Ectodermal cell (in vitro differentiated cells): ENCODE measurements at regions not wholly inside any gene's neighbourhood (a gene's known extent, or its start where the extent isn't known, plus 50 kb on each side); places are given as distances from the start of the nearest gene placed in this dataset.
"Not testable (repeated sequence)": the region's sequence is repeated elsewhere in the genome, so short reads cannot be mapped to it uniquely, and the experiment has no call there.

Experiments
- H3K27ac ChIP-seq: 2 replicates; pipeline ENCODE4 v1.7.0; 2013; ENCODE audit warnings: mild to moderate bottlenecking, low read depth, low read length; ENCODE audit not compliant: insufficient read depth, poor library complexity, severe bottlenecking
- H3K27me3 ChIP-seq: 2 replicates; pipeline ENCODE4 v1.7.0; 2013; ENCODE audit warnings: mild to moderate bottlenecking, low read length; ENCODE audit not compliant: insufficient read depth, control insufficient read depth, poor library complexity, severe bottlenecking
- H3K36me3 ChIP-seq: one replicate; pipeline ENCODE4 v1.7.0; 2013; ENCODE audit warnings: low read length; ENCODE audit not compliant: control insufficient read depth, insufficient read depth
- H3K4me1 ChIP-seq: one replicate; pipeline ENCODE4 v1.7.0; 2013; ENCODE audit warnings: low read length; ENCODE audit not compliant: control insufficient read depth, insufficient read depth
- H3K4me3 ChIP-seq: 2 replicates; pipeline ENCODE4 v1.7.0; 2013; ENCODE audit warnings: low read depth, low read length, control low read depth; ENCODE audit not compliant: insufficient read depth
- H3K9me3 ChIP-seq: 2 replicates; pipeline ENCODE4 v1.7.0; 2013; ENCODE audit warnings: mild to moderate bottlenecking, low read length, moderate library complexity; ENCODE audit not compliant: control insufficient read depth
- WGBS, 2 experiments: methylation state at CpG; one replicate each; pipeline ENCODE4 v1.1.7; 2013; ENCODE audit warnings: missing lambda C conversion rate in 2 of 2; 5-methylcytosine and 5-hydroxymethylcytosine counted together

GRCh38 chr2:38243186-38243880 is 133.7 kb downstream of the ATL2 start:
- Histone ChIP-seq H3K9me3 (no peaks in the 10 kb centered on the region), H3K4me3 (no peak overlapping the region), H3K4me1 (peaks cover 5% of the 10 kb centered on the region), H3K36me3 (no peaks in the 10 kb centered on the region), H3K27me3 (no peaks in the 10 kb centered on the region), H3K27ac (no peak overlapping the region)
- WGBS, 2 experiments: 100% methylated on average over 3 of the region's 3 CpGs

GRCh38 chr2:38239452-38239851 is 137.6 kb downstream of the ATL2 start:
- no peaks in the 10 kb centered on the region for H3K9me3 ChIP-seq
- no peak overlapping the region for H3K27ac ChIP-seq
- H3K4me1 ChIP-seq: no peaks in the 10 kb centered on the region
- 96 to 97% methylated on average over 10 of the region's 10 CpGs for WGBS, 2 experiments
- no peaks in the 10 kb centered on the region for H3K27me3 ChIP-seq
- no peaks in the 10 kb centered on the region for H3K36me3 ChIP-seq
- H3K4me3 ChIP-seq: no peak overlapping the region

- H3K4me1 ChIP-seq, H3K36me3 ChIP-seq, H3K27me3 ChIP-seq, H3K4me3 ChIP-seq, H3K27ac ChIP-seq, H3K9me3 ChIP-seq: not testable (repeated sequence)
- WGBS, 2 experiments: 93 to 96% methylated on average over 4 to 5 of the region's 5 CpGs
Observed at GRCh38 chr2:38238705-38239104, 138.4 kb downstream of the ATL2 start.

- Histone ChIP-seq H3K36me3 (no peaks in the 10 kb centered on the region), H3K4me3 (no peak overlapping the region), H3K27me3 (no peaks in the 10 kb centered on the region), H3K9me3 (no peaks in the 10 kb centered on the region), H3K27ac (no peak overlapping the region), H3K4me1 (no peaks in the 10 kb centered on the region)
- 96 to 98% methylated on average over 2 of the region's 2 CpGs for WGBS, 2 experiments
Observed at GRCh38 chr2:38237311-38237710, 139.8 kb downstream of the ATL2 start.

GRCh38 chr2:38233231-38233983 is 143.7 kb downstream of the ATL2 start:
- Histone ChIP-seq H3K9me3 (no peaks in the 10 kb centered on the region), H3K4me3 (no peak overlapping the region), H3K36me3 (no peaks in the 10 kb centered on the region), H3K27ac (no peak overlapping the region), H3K27me3 (no peaks in the 10 kb centered on the region), H3K4me1 (no peaks in the 10 kb centered on the region)
- 93 to 94% methylated on average over 9 of the region's 9 CpGs for WGBS, 2 experiments

GRCh38 chr2:38232454-38232853 is 144.6 kb downstream of the ATL2 start:
- 93 to 94% methylated on average over 1 of the region's 1 CpG for WGBS, 2 experiments
- Histone ChIP-seq H3K36me3 (no peaks in the 10 kb centered on the region), H3K9me3 (no peaks in the 10 kb centered on the region), H3K27me3 (no peaks in the 10 kb centered on the region), H3K27ac (no peak overlapping the region), H3K4me1 (no peaks in the 10 kb centered on the region), H3K4me3 (no peak overlapping the region)

GRCh38 chr2:38230756-38231155 is 146.3 kb downstream of the ATL2 start:
- Histone ChIP-seq H3K4me1 (peaks cover 3% of the 10 kb centered on the region), H3K27me3 (no peaks in the 10 kb centered on the region), H3K36me3 (no peaks in the 10 kb centered on the region), H3K4me3 (no peak overlapping the region), H3K9me3 (no peaks in the 10 kb centered on the region), H3K27ac (no peak overlapping the region)
- 41 to 64% methylated on average over 3 to 4 of the region's 4 CpGs for WGBS, 2 experiments

GRCh38 chr2:38228753-38229152 is 148.3 kb downstream of the ATL2 start:
- no peaks in the 10 kb centered on the region for H3K27me3 ChIP-seq
- peaks cover 16% of the 10 kb centered on the region for H3K4me1 ChIP-seq

GRCh38 chr2:38224821-38225437 is 149.0 kb upstream of the CYP1B1 start:
- 15 to 29% methylated on average over 1 of the region's 1 CpG for WGBS, 2 experiments
- no peaks in the 10 kb centered on the region for H3K27me3 ChIP-seq
- H3K4me1 ChIP-seq: peaks cover 16% of the 10 kb centered on the region
- H3K4me3 ChIP-seq: no peak overlapping the region
- no peaks in the 10 kb centered on the region for H3K36me3 ChIP-seq
- no peaks in the 10 kb centered on the region for H3K9me3 ChIP-seq
- H3K27ac ChIP-seq: peak overlapping the region; percentile 56

More at GRCh38 chr2:38228753-38229152, 148.3 kb downstream of the ATL2 start:
- no peak overlapping the region for H3K27ac ChIP-seq
- no peaks in the 10 kb centered on the region for H3K36me3 ChIP-seq
- H3K4me3 ChIP-seq: no peak overlapping the region
- no peaks in the 10 kb centered on the region for H3K9me3 ChIP-seq

GRCh38 chr2:38224181-38224580 is 148.2 kb upstream of the CYP1B1 start:
- Histone ChIP-seq H3K4me3 (no peak overlapping the region), H3K4me1 (peaks cover 17% of the 10 kb centered on the region), H3K27me3 (no peaks in the 10 kb centered on the region), H3K27ac (no peak overlapping the region), H3K36me3 (no peaks in the 10 kb centered on the region), H3K9me3 (no peaks in the 10 kb centered on the region)
- WGBS, 2 experiments: 83 to 89% methylated on average over 2 of the region's 2 CpGs
